Astrocyte of the spinal cord (primary cell): ENCODE measurements at regions not wholly inside any gene's neighbourhood (a gene's known extent, or its start where the extent isn't known, plus 50 kb on each side); places are given as distances from the start of the nearest gene placed in this dataset.

Source experiments
- DNase-seq: peaks from one replicate; pipeline ENCODE4 v3.0.0; 2011; ENCODE audit warnings: low read depth, low spot score
- H3K4me3 ChIP-seq: 2 replicates; pipeline ENCODE4 v1.5.1; 2011; ENCODE audit warnings: low read depth, mild to moderate bottlenecking, low read length, moderate library complexity
- in situ Hi-C: cut with HindIII; loops from 2 replicates; pipeline ENCODE4 v1.10.0; 2017; ENCODE audit warnings: low sequenced_read_pairs
- TF ChIP-seq, protein P1 (sequence below): IDR thresholded peaks from 2 replicates; pipeline ENCODE4 v1.5.1; 2012; ENCODE audit warnings: low read depth, mild to moderate bottlenecking, low read length, inconsistent platforms

DNA sequence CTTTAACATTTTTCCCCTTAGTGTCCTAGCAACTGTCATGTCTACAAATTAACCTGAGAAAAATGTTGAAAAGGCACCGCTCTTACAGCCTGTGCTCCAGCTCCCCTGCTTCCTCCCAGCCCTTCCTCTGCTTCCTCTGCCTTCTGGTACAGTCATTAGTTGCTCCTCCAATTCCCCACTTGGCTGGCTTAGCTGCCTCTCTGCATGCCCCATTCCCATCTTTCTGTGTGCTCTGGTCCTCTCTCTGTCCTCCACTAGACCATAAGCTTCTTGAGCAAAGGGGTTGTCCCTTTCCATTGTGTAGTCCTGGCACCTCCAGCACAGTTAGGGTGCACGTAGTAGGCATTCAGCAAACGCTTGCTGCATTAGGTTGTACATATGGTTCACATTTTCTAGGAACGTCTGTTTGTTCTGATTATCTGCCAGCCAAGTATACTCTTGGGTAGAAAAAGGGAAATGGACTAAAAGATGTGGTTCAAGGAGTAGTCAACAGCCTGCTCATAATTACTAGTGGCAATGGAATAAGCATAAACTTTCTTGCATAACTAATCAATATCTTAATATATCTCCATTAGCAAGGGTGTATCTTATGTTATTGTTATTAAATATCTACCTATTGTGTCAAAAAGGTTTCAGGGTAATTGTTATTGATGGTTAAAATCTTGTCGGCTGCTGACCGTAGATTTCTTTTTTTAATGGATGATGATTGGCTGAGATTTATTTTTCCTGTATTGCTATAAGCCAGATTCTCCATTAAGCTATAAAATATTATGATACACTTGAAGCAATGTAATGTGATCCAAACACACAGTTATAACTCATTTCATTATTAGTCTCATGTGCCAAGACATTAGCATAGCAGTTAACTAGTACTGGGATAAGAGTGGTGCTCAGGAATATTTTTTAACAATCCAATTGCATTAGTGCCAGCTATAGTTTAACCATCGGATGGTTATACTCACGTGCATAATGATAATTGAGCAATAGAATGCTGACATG is 340.1 kb downstream of the SLC4A3 start:
- TF ChIP-seq, protein P1, sequence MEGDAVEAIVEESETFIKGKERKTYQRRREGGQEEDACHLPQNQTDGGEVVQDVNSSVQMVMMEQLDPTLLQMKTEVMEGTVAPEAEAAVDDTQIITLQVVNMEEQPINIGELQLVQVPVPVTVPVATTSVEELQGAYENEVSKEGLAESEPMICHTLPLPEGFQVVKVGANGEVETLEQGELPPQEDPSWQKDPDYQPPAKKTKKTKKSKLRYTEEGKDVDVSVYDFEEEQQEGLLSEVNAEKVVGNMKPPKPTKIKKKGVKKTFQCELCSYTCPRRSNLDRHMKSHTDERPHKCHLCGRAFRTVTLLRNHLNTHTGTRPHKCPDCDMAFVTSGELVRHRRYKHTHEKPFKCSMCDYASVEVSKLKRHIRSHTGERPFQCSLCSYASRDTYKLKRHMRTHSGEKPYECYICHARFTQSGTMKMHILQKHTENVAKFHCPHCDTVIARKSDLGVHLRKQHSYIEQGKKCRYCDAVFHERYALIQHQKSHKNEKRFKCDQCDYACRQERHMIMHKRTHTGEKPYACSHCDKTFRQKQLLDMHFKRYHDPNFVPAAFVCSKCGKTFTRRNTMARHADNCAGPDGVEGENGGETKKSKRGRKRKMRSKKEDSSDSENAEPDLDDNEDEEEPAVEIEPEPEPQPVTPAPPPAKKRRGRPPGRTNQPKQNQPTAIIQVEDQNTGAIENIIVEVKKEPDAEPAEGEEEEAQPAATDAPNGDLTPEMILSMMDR: no peak
- in situ Hi-C loops: no loop called here
- H3K4me3 ChIP-seq: no peak overlapping the region
- no peak for DNase-seq

DNA sequence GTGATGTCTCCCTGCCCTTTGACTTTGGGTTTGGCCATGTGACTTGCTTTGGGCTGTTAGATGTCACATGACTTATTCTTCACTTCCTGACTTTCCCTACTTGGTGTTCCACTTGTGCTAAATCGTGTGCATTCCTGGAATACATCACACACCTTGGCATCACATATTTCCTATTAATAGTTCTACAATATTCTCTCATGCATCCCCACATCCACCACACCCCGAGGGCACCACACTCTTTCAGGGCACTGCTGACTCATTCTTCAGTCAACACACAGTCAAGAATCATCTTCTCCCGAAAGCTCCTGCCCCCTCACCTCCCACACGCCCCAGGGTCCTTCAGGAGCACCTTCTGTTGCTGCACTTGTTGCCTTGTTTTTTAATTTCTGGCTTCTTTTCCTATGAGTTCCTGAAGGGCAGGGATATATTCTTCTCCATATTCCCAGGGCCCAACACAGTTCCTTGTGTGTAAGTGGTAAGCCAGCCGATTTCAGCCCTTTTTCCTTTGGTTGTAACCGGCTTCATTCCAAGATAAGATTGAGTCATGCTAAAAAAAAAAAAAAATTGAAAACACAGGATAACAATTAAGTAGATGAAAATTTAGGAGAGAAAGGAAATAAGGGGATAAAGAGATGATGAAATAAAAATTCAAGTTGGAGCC is 341.4 kb downstream of the SLC4A3 start:
- in situ Hi-C loops: no loop called here
- H3K4me3 ChIP-seq: no peak overlapping the region
- DNase-seq: peak; percentile 31
- TF ChIP-seq, protein P1: no peak

GRCh38 chr2:219969508-219969907 is 342.1 kb downstream of the SLC4A3 start:
- DNase-seq: peak; percentile 57
- TF ChIP-seq, protein P1: no peak
- H3K4me3 ChIP-seq: no peak overlapping the region
- in situ Hi-C loops: no loop called here

GRCh38 chr2:219973136-219973535 is 345.7 kb downstream of the SLC4A3 start:
- TF ChIP-seq, protein P1: no peak
- in situ Hi-C loops: no loop called here
- no peak for DNase-seq
- no peak overlapping the region for H3K4me3 ChIP-seq

- H3K4me3 ChIP-seq: no peak overlapping the region
- in situ Hi-C loops: no loop called here
- TF ChIP-seq, protein P1: no peak
- DNase-seq: no peak
These were observed 349.4 kb downstream of the SLC4A3 start for GRCh38 chr2:219976871-219977270.

GRCh38 chr2:219980638-219981037 is 353.2 kb downstream of the SLC4A3 start:
- H3K4me3 ChIP-seq: no peak overlapping the region
- no peak for DNase-seq
- in situ Hi-C loops: no loop called here
- TF ChIP-seq, protein P1: no peak
